ENCODE measurements at regions not wholly inside any gene's neighbourhood (a gene's known extent, or its start where the extent isn't known, plus 50 kb on each side); places are given as distances from the start of the nearest gene placed in this dataset.

- no peak for TF ChIP-seq GATA3 (IDR thresholded peaks at IDR 0.05; ENCODE audit: low read depth, low read length)
- no peak for TF ChIP-seq GATA2 (IDR thresholded peaks at IDR 0.05; ENCODE audit: low read depth, low read length)
Measured at GRCh38 chr1:47684964-47685762, 247.3 kb downstream of the FOXD2 start.

GRCh38 chr1:47685763-47686066 is 247.9 kb downstream of the FOXD2 start:
- TF ChIP-seq GATA2 (IDR thresholded peaks at IDR 0.05; ENCODE audit: low read depth, low read length) (no peak), GATA3 (IDR thresholded peaks at IDR 0.05; ENCODE audit: low read depth, low read length) (no peak)

DNA sequence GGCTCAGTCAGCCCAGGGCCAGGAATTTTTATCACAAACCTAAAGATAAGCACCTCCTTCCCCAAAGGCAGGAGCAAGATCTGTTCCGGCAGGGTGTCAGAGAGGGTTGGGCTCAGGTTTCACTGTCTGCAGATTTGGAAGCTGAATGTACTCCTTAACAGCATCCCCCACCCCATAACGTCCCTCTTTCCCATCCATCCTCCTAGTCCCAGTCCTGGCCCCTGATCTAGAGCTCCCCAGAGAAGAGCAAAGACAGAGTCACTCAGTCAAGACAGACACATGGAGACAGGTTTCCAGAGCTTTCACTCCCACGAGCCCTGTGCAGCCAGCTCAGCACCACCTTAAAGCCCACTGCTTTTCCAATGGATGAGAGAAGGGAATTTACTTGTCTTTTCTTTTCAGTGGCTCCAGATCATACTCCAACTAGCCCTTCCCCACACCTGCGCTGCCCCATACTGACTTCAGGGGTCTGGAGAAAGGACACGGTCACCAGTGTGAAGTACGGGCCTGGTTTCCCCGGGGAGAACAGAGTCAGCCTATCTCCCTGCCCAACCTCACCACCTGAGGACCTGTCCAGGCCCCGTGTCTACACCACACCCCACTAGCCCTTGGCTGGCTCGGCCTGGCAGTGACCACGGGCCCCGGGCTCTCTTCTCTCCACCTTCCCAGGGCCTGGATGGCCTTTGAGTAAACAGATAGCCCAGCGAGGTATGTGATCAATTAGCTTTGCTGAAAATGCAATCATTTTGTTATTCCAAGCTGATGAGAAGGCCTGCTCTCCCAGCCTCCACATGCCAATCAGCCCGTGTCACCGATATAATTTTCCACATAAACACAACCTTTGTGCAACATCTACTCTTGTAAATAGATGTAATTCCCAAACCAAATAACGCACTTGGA is 249.1 kb downstream of the FOXD2 start:
- TF ChIP-seq GATA2 (IDR thresholded peaks at IDR 0.05; ENCODE audit: low read depth, low read length) (no peak), GATA3 (IDR thresholded peaks at IDR 0.05; ENCODE audit: low read depth, low read length) (no peak)

DNA sequence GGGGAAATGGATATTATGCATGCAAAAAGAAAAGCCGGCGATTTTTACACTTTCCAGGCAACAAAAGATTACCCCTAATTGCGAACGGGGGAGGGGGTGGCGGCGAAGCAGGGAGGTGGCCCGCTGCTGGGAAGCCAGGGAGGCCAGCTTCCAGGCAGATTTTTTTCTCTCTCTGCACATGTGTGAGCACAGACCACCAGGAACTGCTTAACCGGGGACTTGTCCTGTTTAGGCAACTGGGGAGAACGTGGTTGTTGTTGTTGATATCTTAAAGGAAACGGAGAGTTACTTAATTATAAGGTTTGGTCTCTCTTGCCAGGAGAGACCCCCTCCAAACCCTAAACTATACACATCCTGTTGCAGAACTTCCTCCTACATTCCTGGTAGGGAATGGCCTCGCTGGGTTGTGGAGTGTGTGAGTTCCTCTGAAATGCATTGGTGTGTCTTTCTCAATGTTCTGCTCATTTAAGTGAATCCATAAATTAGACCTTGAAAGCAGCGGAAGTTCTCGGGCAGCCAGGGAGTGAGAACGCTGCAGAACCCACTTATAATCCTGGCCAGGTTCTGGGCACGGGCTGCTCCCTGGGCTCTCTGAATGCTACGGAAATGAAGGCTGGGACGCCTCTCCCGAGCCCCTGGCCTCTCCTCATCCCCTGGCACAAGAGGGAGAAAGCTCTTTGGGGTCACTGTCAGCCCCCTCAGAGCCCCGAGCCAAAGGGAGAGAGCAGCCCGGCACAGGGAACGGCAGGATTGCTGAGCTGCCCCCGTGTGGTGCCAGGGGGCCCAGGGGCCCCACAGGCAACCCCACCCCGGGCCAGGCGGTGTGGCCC is 250.0 kb downstream of the FOXD2 start:
- TF ChIP-seq GATA3 (IDR thresholded peaks at IDR 0.05; ENCODE audit: low read depth, low read length), result no peak

DNA sequence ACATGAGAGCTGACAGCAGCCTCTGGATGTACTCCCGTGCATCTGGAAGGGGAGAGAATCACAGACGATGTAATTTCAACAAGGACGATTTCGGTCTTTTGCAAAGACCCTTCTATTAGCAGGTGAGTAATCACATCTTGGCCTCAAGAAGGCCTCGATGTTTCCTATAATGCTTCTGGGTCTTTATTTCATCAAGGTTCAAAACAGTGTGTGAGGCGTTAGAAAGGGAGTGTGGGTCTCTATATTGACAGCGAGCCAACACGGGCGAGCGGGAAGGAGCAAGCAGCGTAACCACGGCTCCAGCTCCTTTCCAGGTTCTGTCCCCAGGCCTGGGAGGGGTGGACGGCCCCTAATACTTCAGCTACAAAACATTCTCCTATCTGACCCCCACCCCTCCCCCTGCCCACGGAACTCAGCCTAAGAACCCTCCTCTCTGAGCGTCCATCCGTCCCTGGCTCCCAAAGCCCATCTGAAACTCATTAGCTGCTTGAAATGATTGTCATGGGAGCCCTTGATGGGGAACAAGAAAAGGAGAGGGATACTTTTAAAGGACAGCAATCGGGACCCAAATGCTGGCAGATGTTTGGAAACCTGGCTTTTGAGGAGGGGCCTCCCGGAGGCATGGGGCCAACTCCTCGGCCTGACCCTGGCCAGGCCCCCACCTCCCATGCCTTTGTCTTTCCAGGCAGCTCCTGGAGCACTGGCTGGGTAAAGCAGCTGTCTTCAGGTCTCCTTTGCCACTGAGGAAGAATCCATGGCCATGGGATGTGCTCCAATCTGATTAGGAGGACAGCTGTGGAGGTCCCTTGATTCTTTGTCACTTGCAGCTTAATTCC is 250.8 kb downstream of the FOXD2 start:
- TF ChIP-seq GATA3 (IDR thresholded peaks at IDR 0.05; ENCODE audit: low read depth, low read length) (no peak), GATA2 (IDR thresholded peaks at IDR 0.05; ENCODE audit: low read depth, low read length) (no peak)

DNA sequence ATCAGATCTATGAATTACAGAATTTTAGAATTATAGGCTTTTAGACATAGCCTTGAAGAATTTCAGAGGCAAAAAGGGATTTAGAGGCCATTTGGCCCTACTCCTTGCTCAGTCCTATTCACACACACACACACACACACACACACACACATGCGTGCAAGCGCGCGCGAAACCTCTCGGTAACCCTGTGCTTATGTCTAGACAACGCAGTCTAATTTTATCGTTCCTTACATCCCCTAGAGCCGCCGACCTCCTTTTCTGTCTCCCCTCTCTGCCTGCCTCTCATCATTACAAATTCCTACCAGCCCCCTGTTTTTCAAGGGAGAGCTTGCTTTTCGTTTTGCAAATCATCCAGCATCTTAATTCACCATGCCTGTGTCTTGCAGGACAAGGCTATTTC is 252.1 kb downstream of the FOXD2 start:
- TF ChIP-seq GATA3 (IDR thresholded peaks at IDR 0.05; ENCODE audit: low read depth, low read length) (no peak), GATA2 (IDR thresholded peaks at IDR 0.05; ENCODE audit: low read depth, low read length) (no peak)

DNA sequence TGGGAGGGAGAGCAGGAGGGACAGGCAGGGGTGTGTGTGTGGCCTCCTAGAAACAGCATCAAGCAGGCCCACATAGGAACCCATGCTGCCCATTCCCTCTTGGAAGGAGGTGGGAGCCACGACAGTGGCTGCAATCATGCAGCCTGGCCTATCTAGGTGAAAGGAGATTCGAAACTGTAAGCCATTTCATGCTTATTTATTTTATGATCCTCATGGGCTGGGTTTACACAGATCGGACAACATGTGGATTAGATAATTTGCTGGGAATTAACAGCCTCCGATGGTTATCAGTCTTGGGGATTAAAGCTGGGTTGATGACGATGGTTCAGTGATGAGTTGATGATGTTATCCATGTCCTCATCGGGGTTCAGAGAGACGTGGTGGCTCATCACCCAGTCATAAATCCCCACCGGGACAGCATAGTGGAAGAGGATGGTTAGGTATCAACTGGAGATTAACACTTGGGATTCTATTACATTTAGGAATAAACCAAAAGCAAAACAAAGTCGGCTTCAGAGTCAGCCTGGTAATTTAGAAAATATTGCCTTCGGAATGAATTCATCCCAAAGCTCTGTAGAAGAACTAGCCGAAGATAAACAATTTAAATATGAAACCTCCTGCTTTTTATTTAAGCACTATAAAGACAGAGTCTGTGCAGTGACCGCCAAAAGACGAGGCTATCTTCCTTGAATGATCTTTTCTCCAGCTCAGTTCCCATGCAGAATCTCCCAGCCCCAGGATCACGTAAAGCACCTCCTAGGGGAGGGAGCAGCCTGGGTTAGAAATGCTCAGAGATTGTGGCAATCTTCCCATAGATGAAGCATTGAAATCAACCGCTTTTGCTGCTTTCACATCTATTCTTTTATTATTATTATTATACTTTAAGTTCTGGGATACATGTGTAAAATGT is 252.8 kb downstream of the FOXD2 start:
- TF ChIP-seq GATA2 (IDR thresholded peaks at IDR 0.05; ENCODE audit: low read depth, low read length), result no peak
- no peak for TF ChIP-seq GATA3 (IDR thresholded peaks at IDR 0.05; ENCODE audit: low read depth, low read length)

GRCh38 chr1:47692196-47692595 is 254.4 kb downstream of the FOXD2 start:
- TF ChIP-seq GATA2 (IDR thresholded peaks at IDR 0.05; ENCODE audit: low read depth, low read length), result no peak
- no peak for TF ChIP-seq GATA3 (IDR thresholded peaks at IDR 0.05; ENCODE audit: low read depth, low read length)

DNA sequence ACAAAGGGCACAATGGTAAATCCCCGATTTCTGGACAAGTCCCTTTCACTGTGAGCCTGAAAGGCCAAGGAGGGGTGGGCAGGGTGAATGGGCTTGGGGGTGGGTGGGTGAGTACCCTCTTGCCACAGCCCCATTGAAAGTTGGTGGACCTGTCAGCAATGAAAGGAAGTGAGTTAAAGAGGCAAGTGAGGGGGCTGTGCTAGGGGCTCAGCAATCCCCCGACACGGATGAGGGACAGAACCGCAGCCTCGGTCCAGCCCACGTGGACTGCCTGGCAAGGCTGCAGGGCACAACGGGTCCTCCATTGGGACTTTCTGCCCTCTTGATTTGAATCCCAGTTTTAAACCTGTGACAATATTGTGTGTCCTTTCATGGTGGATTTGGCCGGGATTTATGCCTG is 255.3 kb downstream of the FOXD2 start:
- TF ChIP-seq GATA3 (IDR thresholded peaks at IDR 0.05; ENCODE audit: low read depth, low read length) (no peak), GATA2 (IDR thresholded peaks at IDR 0.05; ENCODE audit: low read depth, low read length) (no peak)

DNA sequence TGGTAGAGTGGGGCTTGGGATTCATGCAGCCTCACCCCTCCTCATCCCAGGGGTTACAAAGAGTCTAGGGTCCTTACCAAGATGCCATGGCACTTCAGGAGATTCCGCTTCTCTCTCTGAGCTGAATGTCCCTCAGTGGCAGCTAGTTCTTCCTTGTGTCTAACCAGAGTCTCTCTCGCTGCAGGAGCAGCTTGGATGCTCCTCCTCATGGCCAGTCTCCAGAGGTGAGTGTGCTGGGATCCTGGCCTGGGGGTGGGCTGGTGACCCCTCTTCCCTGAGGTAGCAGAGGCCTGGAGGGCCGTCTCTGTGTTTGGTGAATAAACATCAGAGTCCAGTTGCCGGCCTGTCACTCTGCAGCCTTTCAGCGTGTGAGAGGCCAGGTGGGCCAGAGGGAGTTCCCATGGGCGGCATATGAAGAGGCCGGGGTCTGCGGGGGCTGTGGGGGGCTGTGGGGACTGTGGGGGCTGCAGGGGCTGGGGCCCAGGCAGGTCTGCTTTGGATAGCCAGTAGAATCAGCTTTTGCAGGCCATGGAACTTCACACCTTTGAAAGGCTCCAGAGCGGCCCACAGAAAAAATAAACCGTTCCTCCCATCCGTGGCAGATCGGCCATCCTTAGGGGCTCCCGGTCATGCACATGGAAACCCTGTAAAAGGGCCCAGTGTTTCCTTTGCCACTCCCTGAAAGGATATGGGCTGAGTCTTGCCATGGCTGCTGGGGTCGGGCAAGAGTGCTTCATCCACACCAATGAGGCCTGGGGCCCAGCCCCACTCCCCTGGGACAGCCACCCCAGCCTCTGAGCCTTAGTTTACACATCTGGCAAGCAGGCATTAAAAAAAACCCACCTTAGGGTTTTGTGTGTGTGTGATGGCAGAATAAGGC is 256.4 kb downstream of the FOXD2 start:
- TF ChIP-seq GATA3 (IDR thresholded peaks at IDR 0.05; ENCODE audit: low read depth, low read length) (no peak), GATA2 (IDR thresholded peaks at IDR 0.05; ENCODE audit: low read depth, low read length) (no peak)

DNA sequence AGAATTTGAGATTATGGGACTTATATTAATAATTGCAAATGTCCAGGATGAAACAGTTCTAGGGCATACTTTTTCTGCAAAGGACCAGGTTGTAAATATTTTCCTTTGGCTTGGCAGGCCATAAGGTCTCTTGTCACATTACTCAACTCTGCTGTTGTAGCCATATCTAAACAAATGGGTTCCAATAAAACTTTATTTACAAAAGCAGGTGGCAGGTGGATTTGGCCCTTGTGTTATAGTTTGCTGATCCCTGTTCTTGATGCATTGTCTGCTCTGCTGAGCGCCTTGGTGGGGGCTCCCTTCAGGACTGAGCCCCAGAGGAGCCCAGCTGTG is 258.5 kb downstream of the FOXD2 start:
- no peak for TF ChIP-seq GATA3 (IDR thresholded peaks at IDR 0.05; ENCODE audit: low read depth, low read length)
- TF ChIP-seq GATA2 (IDR thresholded peaks at IDR 0.05; ENCODE audit: low read depth, low read length), result no peak

Data from SH-SY5Y (cell line).